LNCaP clone FGC (cell line): ENCODE measurements at regions not wholly inside any gene's neighbourhood (a gene's known extent, or its start where the extent isn't known, plus 50 kb on each side); places are given as distances from the start of the nearest gene placed in this dataset.

Source experiments
- DNase-seq: peaks from one replicate; pipeline ENCODE4 v3.0.0-alpha.2; 2011; ENCODE audit warnings: low read depth
- H3K4me3 ChIP-seq: 2 replicates; pipeline ENCODE4 v1.5.1; 2011; ENCODE audit warnings: mild to moderate bottlenecking, low read depth, low read length, control low read depth
- TF ChIP-seq, protein P1 (sequence below): IDR thresholded peaks from 2 replicates; pipeline ENCODE4 v1.5.1; 2012; ENCODE audit warnings: mild to moderate bottlenecking; ENCODE audit not compliant: control insufficient read depth, insufficient read depth; ENCODE audit errors: extremely low read depth

DNA sequence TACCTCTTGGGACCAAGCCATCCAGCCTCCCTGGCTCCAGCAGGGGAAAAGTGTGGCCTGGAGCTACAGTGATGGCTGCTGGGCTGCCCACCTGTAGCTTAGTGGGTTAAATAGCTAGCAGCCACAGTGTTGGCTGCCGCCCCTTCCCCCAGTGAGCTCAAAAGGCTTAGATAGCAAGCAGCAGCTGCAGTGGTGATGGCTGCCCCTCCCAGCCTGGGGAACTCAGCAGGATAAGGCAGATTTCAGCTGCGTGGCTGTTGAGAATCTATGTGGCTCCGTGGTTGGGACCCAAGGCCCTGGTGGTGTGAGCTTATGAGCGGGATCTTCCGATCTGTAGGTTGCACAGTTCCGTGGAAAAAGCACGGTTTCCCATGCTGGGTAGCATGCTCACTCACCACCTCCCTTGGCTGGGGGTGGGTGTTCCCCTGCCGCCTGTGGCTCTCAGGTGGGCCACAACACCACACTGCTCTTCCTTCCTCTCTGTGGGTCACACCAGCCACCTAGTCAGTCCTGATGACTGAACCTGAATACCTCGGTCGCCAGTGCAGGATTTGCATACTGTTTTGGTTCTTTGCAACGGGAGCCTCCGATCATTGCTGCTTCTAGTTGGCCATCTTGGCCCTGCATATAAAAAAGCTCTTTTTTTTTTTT is 946.5 kb upstream of the FAM98A start:
- DNase-seq, result no peak
- TF ChIP-seq, protein P1, sequence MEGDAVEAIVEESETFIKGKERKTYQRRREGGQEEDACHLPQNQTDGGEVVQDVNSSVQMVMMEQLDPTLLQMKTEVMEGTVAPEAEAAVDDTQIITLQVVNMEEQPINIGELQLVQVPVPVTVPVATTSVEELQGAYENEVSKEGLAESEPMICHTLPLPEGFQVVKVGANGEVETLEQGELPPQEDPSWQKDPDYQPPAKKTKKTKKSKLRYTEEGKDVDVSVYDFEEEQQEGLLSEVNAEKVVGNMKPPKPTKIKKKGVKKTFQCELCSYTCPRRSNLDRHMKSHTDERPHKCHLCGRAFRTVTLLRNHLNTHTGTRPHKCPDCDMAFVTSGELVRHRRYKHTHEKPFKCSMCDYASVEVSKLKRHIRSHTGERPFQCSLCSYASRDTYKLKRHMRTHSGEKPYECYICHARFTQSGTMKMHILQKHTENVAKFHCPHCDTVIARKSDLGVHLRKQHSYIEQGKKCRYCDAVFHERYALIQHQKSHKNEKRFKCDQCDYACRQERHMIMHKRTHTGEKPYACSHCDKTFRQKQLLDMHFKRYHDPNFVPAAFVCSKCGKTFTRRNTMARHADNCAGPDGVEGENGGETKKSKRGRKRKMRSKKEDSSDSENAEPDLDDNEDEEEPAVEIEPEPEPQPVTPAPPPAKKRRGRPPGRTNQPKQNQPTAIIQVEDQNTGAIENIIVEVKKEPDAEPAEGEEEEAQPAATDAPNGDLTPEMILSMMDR, result no peak
- no peak overlapping the region for H3K4me3 ChIP-seq

DNA sequence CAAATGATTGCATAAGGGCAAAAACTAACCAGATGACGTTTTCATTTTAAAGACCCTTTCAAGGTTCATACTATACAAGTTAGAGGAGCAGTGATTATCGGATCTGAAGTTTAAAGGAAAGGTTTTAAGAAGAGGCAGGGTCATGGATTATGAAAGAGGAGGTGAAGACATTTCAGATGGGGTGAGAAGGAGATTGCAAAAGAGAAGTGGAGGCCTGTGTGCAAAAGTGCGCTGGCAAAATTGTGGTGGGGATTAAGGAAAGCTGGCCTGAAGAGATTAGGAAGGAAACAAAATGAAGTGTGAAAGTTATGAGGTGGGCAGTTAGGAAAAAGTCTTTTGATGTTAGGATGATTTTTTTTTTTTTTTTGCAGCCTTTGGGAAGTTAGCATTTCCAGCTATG is 935.7 kb upstream of the FAM98A start:
- no peak for DNase-seq
- TF ChIP-seq, protein P1, result no peak
- H3K4me3 ChIP-seq, result no peak overlapping the region

DNA sequence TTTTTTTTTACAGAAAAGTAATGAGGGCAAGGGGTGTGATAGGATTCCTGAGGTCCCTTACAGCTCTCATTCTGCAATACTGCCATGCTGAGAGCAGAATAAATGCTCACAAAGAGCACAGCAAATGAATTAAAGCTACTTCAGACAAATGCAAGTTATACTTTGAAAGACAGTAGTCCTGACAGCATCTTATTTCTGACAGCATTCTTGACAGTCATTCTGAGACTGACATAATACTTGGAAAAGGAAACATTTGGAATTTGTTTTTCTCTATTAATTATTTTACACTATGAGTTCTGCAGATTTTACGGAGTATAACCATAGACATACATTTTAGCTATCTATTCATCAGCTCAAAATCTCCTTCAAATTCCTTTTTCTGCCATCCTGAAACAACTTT is 935.2 kb upstream of the FAM98A start:
- no peak overlapping the region for H3K4me3 ChIP-seq
- DNase-seq, result no peak
- TF ChIP-seq, protein P1, result no peak

DNA sequence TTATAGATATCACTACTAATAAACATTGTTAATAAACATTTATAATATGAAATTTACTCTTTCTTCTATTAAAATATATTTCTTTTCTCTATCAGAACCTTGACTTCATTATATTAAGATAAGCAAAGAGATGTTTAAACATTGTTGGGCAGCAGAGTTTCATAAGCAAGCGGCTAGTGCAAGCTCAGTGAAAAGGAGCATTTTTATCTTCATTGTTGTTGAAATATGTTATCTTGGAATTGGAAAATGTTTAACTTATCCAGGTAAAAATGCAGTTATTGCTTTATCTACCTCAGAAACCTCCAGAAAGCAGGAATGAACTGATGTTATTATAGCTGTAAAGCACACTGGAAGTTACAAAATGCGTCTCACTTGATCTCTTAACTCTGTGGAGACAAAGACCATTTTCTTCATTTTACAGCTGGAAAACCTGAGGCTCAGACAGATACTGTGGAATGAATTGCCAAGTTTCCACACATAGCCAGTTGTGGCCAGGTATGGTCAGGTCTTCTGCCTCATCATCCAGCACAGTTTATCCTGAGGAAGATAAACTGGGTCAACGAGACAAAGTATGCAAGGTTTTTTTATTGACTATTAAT is 934.6 kb upstream of the FAM98A start:
- H3K4me3 ChIP-seq, result no peak overlapping the region
- no peak for DNase-seq
- TF ChIP-seq, protein P1, result no peak

DNA sequence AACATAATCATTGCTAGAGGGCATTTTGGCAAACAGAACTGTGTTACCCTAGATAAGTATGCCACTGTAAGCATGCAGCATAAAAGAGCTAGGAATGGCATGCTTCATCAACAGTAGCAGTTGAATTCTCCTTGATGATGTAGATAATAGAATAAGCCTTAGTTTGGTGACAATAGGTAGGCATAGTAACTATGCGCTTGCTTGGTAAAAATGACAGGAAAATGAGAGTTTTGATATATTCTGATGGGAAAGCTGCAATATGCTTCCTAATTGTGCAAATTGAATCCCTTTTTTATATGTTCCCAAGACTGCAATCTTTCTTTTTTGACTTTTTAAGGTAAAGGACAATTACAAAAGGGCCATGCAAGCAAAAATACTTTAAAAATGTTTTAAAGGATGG is 930.9 kb upstream of the FAM98A start:
- H3K4me3 ChIP-seq, result no peak overlapping the region
- DNase-seq, result no peak
- TF ChIP-seq, protein P1, result no peak

DNA sequence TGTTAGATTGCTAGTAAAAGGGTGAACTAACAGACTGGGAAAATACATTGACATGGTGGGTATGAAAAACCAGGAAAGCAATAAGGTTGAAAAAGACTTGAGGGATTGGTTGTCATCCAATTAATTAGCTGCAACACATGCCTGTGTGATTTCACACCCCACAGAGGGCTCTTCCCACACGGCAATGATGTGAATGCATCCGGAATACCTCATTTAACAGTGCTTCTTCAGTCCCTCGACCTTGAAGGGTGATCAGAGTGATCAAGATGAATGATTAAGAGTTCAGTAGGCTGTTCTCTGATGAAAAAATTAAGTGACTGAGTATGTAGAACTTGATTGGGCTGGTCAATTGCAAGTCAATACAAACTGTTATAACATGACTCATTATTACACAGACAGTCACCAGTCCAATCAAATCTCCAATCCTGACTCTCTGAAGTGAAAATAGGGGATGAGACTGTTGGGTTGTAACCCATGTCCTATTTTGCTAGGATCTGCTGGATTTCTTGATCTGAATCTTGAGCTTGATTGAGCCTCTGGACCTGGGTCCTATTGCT is 924.9 kb upstream of the FAM98A start:
- TF ChIP-seq, protein P1, result no peak
- no peak overlapping the region for H3K4me3 ChIP-seq
- no peak for DNase-seq
